K562 (cell line): ENCODE measurements at regions not wholly inside any gene's neighbourhood (a gene's known extent, or its start where the extent isn't known, plus 50 kb on each side); places are given as distances from the start of the nearest gene placed in this dataset.

Experiments used
- CEBPB ChIP-seq: fragments of 450-650 bp; IDR thresholded peaks from 2 replicates; pipeline ENCODE4 v1.6.1; 2016; ENCODE audit warnings: missing genetic modification characterization, missing compliant biosample characterization
- MAFK ChIP-seq: IDR thresholded peaks from 2 replicates; pipeline ENCODE4 v1.6.1; 2011; ENCODE audit warnings: low read length, improper control_type of control experiment
- NFRKB ChIP-seq: fragments of 450-650 bp; IDR thresholded peaks from 2 replicates; pipeline ENCODE4 v1.6.1; 2016; ENCODE audit warnings: low read depth
- POLR2A ChIP-seq: fragments of 450-650 bp; conservative IDR thresholded peaks from 2 replicates; pipeline ENCODE4 v1.6.1; 2016
- POLR3A ChIP-seq: IDR thresholded peaks from 2 replicates; pipeline ENCODE4 v1.6.1; 2011; ENCODE audit warnings: borderline replicate concordance, mild to moderate bottlenecking, moderate library complexity; ENCODE audit not compliant: insufficient read length, insufficient read depth; ENCODE audit errors: extremely low read depth
- SMAD2 ChIP-seq: fragments of 150-350 bp; IDR thresholded peaks from 2 replicates; pipeline ENCODE4 v1.6.1; 2014; ENCODE audit warnings: low read depth, mild to moderate bottlenecking, low read length
- SMARCA5 ChIP-seq: fragments of 450-650 bp; IDR thresholded peaks from 2 replicates; pipeline ENCODE4 v1.6.1; 2016
- TEAD4 ChIP-seq, 2 experiments: sonication (generic) in 1 of 2; formaldehyde crosslinking in 1 of 2; IDR thresholded peaks; 2 replicates each; pipeline versions ENCODE4 v1.6.1 to v1.8.0; 2012 to 2022; ENCODE audit warnings: borderline replicate concordance in 1 of 2, inconsistent platforms in 1 of 2, low read length in 1 of 2, mild to moderate bottlenecking in 1 of 2, missing genetic modification reagents in 1 of 2
- ZNF384 ChIP-seq: IDR thresholded peaks from 2 replicates; pipeline ENCODE4 v1.6.1; 2012; ENCODE audit warnings: low read depth, low read length, improper control_type of control experiment
- ZNF707 ChIP-seq: fragments of 250-450 bp; sonication (Bioruptor Pico); conservative IDR thresholded peaks from 2 replicates; pipeline ENCODE4 v1.8.0; 2022; ENCODE audit warnings: inconsistent platforms, mild to moderate bottlenecking, moderate library complexity
- TF ChIP-seq, protein P1 (sequence below): sonication (generic); formaldehyde crosslinking; IDR thresholded peaks from 2 replicates; pipeline ENCODE4 v1.8.0; 2023; ENCODE audit warnings: missing genetic modification reagents, mild to moderate bottlenecking, borderline replicate concordance
- TF ChIP-seq, protein P2 (sequence below): fragments of 450-650 bp; IDR thresholded peaks from 2 replicates; pipeline ENCODE4 v1.7.1; 2018; ENCODE audit warnings: mild to moderate bottlenecking, low read depth; ENCODE audit not compliant: partially characterized antibody
- TF ChIP-seq, protein P3 (sequence below), 3 experiments: IDR thresholded peaks in 2 of 3; conservative IDR thresholded peaks in 1 of 3; 2 replicates each; pipeline ENCODE4 v1.5.1; 2011 to 2012; ENCODE audit warnings: low read length in 3 of 3, mild to moderate bottlenecking in 3 of 3, control low read depth in 2 of 3, improper control_type of control experiment in 1 of 3, inconsistent platforms in 1 of 3, low read depth in 1 of 3, mixed read lengths in 1 of 3, moderate library complexity in 1 of 3; ENCODE audit not compliant: insufficient read depth in 2 of 3

DNA sequence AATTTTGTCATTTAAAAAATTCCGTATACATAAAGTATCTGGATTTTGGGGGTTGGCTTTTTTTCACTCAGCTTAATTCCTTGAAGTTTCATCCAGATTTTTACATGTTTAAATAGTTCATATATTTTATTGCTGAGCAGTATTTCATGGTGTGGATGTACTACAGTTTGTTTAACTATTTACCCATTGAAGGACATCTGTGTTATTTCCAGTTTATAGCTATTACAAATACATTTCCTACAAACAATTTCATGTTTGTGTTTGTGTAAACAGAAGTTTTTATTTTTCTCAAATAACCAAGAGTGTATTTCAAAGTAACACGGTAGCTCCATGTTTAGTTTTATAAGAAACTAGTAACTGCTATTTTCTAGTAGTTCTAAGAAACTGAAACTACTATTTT, 299.7 kb upstream of the ANO3 start:
- TF ChIP-seq, protein P1, sequence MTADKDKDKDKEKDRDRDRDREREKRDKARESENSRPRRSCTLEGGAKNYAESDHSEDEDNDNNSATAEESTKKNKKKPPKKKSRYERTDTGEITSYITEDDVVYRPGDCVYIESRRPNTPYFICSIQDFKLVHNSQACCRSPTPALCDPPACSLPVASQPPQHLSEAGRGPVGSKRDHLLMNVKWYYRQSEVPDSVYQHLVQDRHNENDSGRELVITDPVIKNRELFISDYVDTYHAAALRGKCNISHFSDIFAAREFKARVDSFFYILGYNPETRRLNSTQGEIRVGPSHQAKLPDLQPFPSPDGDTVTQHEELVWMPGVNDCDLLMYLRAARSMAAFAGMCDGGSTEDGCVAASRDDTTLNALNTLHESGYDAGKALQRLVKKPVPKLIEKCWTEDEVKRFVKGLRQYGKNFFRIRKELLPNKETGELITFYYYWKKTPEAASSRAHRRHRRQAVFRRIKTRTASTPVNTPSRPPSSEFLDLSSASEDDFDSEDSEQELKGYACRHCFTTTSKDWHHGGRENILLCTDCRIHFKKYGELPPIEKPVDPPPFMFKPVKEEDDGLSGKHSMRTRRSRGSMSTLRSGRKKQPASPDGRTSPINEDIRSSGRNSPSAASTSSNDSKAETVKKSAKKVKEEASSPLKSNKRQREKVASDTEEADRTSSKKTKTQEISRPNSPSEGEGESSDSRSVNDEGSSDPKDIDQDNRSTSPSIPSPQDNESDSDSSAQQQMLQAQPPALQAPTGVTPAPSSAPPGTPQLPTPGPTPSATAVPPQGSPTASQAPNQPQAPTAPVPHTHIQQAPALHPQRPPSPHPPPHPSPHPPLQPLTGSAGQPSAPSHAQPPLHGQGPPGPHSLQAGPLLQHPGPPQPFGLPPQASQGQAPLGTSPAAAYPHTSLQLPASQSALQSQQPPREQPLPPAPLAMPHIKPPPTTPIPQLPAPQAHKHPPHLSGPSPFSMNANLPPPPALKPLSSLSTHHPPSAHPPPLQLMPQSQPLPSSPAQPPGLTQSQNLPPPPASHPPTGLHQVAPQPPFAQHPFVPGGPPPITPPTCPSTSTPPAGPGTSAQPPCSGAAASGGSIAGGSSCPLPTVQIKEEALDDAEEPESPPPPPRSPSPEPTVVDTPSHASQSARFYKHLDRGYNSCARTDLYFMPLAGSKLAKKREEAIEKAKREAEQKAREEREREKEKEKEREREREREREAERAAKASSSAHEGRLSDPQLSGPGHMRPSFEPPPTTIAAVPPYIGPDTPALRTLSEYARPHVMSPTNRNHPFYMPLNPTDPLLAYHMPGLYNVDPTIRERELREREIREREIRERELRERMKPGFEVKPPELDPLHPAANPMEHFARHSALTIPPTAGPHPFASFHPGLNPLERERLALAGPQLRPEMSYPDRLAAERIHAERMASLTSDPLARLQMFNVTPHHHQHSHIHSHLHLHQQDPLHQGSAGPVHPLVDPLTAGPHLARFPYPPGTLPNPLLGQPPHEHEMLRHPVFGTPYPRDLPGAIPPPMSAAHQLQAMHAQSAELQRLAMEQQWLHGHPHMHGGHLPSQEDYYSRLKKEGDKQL = no peak
- TF ChIP-seq ZNF384 (no peak), TEAD4 (IDR thresholded peaks at IDR 0.05; ENCODE audit: low read length) (no peak), TEAD4 (CRISPR knock-in tag; IDR thresholded peaks at IDR 0.05; ENCODE audit: borderline replicate concordance) (no peak), MAFK (no peak), ZNF707 (CRISPR knock-in tag) (no peak), SMARCA5 (no peak), POLR3A (no peak), NFRKB (no peak), CEBPB (tag) (no peak), SMAD2 (no peak), POLR2A (no peak)
- TF ChIP-seq, protein P2, sequence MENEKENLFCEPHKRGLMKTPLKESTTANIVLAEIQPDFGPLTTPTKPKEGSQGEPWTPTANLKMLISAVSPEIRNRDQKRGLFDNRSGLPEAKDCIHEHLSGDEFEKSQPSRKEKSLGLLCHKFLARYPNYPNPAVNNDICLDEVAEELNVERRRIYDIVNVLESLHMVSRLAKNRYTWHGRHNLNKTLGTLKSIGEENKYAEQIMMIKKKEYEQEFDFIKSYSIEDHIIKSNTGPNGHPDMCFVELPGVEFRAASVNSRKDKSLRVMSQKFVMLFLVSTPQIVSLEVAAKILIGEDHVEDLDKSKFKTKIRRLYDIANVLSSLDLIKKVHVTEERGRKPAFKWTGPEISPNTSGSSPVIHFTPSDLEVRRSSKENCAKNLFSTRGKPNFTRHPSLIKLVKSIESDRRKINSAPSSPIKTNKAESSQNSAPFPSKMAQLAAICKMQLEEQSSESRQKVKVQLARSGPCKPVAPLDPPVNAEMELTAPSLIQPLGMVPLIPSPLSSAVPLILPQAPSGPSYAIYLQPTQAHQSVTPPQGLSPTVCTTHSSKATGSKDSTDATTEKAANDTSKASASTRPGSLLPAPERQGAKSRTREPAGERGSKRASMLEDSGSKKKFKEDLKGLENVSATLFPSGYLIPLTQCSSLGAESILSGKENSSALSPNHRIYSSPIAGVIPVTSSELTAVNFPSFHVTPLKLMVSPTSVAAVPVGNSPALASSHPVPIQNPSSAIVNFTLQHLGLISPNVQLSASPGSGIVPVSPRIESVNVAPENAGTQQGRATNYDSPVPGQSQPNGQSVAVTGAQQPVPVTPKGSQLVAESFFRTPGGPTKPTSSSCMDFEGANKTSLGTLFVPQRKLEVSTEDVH = no peak
- TF ChIP-seq, protein P3, sequence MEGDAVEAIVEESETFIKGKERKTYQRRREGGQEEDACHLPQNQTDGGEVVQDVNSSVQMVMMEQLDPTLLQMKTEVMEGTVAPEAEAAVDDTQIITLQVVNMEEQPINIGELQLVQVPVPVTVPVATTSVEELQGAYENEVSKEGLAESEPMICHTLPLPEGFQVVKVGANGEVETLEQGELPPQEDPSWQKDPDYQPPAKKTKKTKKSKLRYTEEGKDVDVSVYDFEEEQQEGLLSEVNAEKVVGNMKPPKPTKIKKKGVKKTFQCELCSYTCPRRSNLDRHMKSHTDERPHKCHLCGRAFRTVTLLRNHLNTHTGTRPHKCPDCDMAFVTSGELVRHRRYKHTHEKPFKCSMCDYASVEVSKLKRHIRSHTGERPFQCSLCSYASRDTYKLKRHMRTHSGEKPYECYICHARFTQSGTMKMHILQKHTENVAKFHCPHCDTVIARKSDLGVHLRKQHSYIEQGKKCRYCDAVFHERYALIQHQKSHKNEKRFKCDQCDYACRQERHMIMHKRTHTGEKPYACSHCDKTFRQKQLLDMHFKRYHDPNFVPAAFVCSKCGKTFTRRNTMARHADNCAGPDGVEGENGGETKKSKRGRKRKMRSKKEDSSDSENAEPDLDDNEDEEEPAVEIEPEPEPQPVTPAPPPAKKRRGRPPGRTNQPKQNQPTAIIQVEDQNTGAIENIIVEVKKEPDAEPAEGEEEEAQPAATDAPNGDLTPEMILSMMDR (IDR thresholded peaks at IDR 0.05 in 2 of 3, conservative IDR thresholded peaks at IDR 0.05 in 1 of 3; ENCODE audit: insufficient read depth in 2 of 3, low read depth in 1 of 3, low read length in 3 of 3) = no peak
